Common myeloid progenitor, CD34-positive (primary cell): ENCODE measurements at regions not wholly inside any gene's neighbourhood (a gene's known extent, or its start where the extent isn't known, plus 50 kb on each side); places are given as distances from the start of the nearest gene placed in this dataset.
A peak's percentile ranks its signal among the peaks of the same experiment; 100 is the strongest.

Experiments
- CTCF ChIA-PET: fragments of 350-600 bp; sonication (Branson Sonifier 250); formaldehyde crosslinking; loops from one replicate; lab custom pipeline; 2021; ENCODE audit warnings: antibody characterized with exemption; lab: Charles Lee
- POLR2A ChIA-PET: fragments of 350-600 bp; sonication (Branson Sonifier 250); formaldehyde crosslinking; loops from one replicate; lab custom pipeline; 2021; ENCODE audit warnings: antibody characterized with exemption; lab: Charles Lee
- DNase-seq, 3 donors: peaks; one replicate each; pipeline versions ENCODE4 v3.0.0 to v3.0.0-alpha.2; 2013
- H3K27ac ChIP-seq, 2 experiments: 1 replicate in 1 of 2; 2 replicates in 1 of 2; pipeline ENCODE4 v1.7.0; 2013; ENCODE audit warnings: inconsistent platforms in 2 of 2, low read length in 2 of 2, mild to moderate bottlenecking in 2 of 2, low read depth in 1 of 2, moderate library complexity in 1 of 2; ENCODE audit not compliant: severe bottlenecking in 2 of 2, insufficient read depth in 1 of 2, poor library complexity in 1 of 2
- H3K27me3 ChIP-seq, 5 experiments: replicated peaks in 2 of 5; 1 replicate in 3 of 5; 2 replicates in 2 of 5; pipeline versions ENCODE4 v1.6.1 to v1.7.0; 2013; ENCODE audit warnings: low read length in 4 of 5, mild to moderate bottlenecking in 2 of 5, moderate library complexity in 2 of 5, inconsistent platforms in 1 of 5; ENCODE audit not compliant: insufficient read depth in 5 of 5, control insufficient read depth in 4 of 5
- H3K36me3 ChIP-seq, 4 experiments: 1 replicate in 2 of 4; 2 replicates in 2 of 4; pipeline versions ENCODE4 v1.6.1 to v1.7.0; 2013; ENCODE audit warnings: low read length in 3 of 4, control low read depth in 1 of 4, mild to moderate bottlenecking in 1 of 4; ENCODE audit not compliant: control insufficient read depth in 4 of 4, insufficient read depth in 4 of 4
- H3K4me1 ChIP-seq, 4 experiments: 1 replicate in 3 of 4; 2 replicates in 1 of 4; pipeline versions ENCODE4 v1.6.1 to v1.7.1; 2013; ENCODE audit warnings: low read length in 3 of 4, mild to moderate bottlenecking in 3 of 4, control low read depth in 1 of 4, inconsistent platforms in 1 of 4, moderate library complexity in 1 of 4; ENCODE audit not compliant: control insufficient read depth in 4 of 4, insufficient read depth in 4 of 4; ENCODE audit errors: control extremely low read depth in 1 of 4
- H3K4me3 ChIP-seq, 7 experiments: 1 replicate in 4 of 7; 2 replicates in 3 of 7; pipeline versions ENCODE4 v1.5.1 to v1.7.0; 2013; ENCODE audit warnings: mild to moderate bottlenecking in 7 of 7, low read length in 6 of 7, moderate library complexity in 6 of 7, inconsistent platforms in 2 of 7, low read depth in 2 of 7, control low read depth in 1 of 7; ENCODE audit not compliant: insufficient read depth in 4 of 7, control insufficient read depth in 1 of 7; ENCODE audit errors: extremely low read depth in 1 of 7
- H3K9me3 ChIP-seq, 5 experiments: 1 replicate in 4 of 5; 2 replicates in 1 of 5; pipeline versions ENCODE4 v1.6.1 to v1.7.1; 2013; ENCODE audit warnings: low read length in 4 of 5, mild to moderate bottlenecking in 2 of 5, inconsistent platforms in 1 of 5, low read depth in 1 of 5, moderate library complexity in 1 of 5; ENCODE audit not compliant: control insufficient read depth in 4 of 5, insufficient read depth in 2 of 5; ENCODE audit errors: control extremely low read depth in 1 of 5
- WGBS: methylation state at CpG from one replicate; pipeline ENCODE4 v1.1.5; 2013; ENCODE audit not compliant: insufficient coverage; 5-methylcytosine and 5-hydroxymethylcytosine counted together

DNA sequence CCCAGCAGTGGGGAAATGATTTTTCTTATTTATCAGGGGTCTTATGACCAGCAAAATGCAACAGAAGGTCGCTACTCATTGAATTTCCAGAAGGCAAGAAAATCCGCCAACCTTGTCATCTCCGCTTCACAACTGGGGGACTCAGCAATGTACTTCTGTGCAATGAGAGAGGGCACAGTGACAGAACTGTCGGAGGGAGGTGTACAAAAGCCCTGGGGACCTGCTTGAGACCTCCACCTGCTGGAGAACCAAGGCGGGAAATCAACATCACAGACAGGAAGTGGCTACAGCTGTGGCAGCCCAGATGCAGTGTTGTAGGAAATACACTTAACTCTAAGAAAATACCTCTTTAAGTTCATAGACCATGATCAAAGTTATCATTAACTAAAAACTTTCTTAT lies 250.9 kb upstream of the OR4E1 start:
- Histone ChIP-seq H3K27ac (peak overlapping the region in 1 of 2 experiments; percentile 62), H3K4me1 (peaks cover 11 to 34% (median 28%) of the 10 kb centered on the region in 4 experiments), H3K4me3 (peak overlapping the region in 6 of 7 experiments; percentile 9 to 60 (median 30)), H3K36me3 (no peaks in the 10 kb centered on the region), H3K9me3 (no peaks in the 10 kb centered on the region), H3K27me3 (no peaks in the 10 kb centered on the region)
- peak; percentile 88 to 97 (median 96) for DNase-seq
- 9% methylated on average over 5 of the region's 5 CpGs for WGBS
- ChIA-PET POLR2A (no interaction called here), CTCF (interaction anchor here (1.1 to 2.5 kb wide), 5 partner anchors 9 to 64 kb away, joined by 3 to 15 read pairs (median 5); no protein-coding TSS in a partner anchor)

DNA sequence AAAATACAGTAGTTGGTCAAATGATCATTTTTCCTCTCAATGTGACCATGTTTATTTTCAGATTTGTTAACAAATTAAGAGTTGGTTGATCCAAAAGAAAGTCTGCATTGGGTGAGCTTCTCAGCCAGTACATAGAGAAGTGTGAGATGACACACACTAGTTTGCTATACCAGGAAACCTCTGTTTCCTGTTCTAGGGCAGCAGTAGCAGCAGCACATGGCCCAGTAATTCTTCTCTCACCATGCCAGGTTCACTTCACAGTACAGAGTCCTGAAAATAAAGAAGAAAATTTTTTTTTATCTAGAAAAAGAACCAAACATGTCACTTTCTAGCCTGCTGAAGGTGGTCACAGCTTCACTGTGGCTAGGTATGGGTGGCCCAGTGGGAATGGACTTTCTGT lies 250.2 kb upstream of the OR4E1 start:
- no peaks in the 10 kb centered on the region for H3K36me3 ChIP-seq
- ChIA-PET POLR2A (no interaction called here), CTCF (interaction anchor here (0.8 to 2.5 kb wide), 8 partner anchors 10 to 63 kb away, joined by 3 to 15 read pairs (median 4); no protein-coding TSS in a partner anchor)
- no peaks in the 10 kb centered on the region for H3K27me3 ChIP-seq
- H3K4me1 ChIP-seq: peaks cover 11 to 39% (median 30%) of the 10 kb centered on the region in 4 experiments
- H3K27ac ChIP-seq: peak overlapping the region in 1 of 2 experiments; percentile 62
- peak overlapping the region in 5 of 7 experiments; percentile 9 to 55 (median 28) for H3K4me3 ChIP-seq
- peak; percentile 84 to 98 (median 95) for DNase-seq
- no peaks in the 10 kb centered on the region for H3K9me3 ChIP-seq

DNA sequence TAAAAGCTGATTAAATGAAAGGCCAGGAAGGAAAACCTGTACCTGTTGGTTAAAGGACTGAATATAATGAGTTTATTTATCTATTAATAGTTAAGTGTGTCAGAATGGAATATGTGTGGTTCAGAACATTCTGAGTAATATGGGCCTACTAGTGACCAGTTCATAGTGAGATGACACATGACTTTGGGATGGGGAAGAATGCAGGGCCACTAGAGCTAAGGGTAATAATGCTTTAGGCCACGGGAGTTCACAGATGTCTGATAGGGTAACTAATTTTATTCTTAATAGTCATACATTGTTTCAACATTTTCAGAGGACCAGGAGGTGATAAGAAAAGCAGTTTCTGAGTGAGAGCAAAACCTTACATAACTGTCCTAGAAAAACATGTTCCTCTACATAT lies 247.8 kb upstream of the OR4E1 start:
- WGBS: no CpG with 5 or more reads among the region's 1 CpG
- H3K27ac ChIP-seq: no peak overlapping the region
- no peaks in the 10 kb centered on the region for H3K9me3 ChIP-seq
- CTCF ChIA-PET: interaction anchor here (0.8 to 6.0 kb wide), 14 partner anchors 8 to 150 kb away, joined by 3 to 72 read pairs (median 4); no protein-coding TSS in a partner anchor
- POLR2A ChIA-PET: no interaction called here
- peaks cover 17 to 47% (median 35%) of the 10 kb centered on the region in 4 experiments for H3K4me1 ChIP-seq
- no peaks in the 10 kb centered on the region for H3K36me3 ChIP-seq
- no peak overlapping the region for H3K4me3 ChIP-seq
- no peaks in the 10 kb centered on the region for H3K27me3 ChIP-seq
- no peak for DNase-seq

DNA sequence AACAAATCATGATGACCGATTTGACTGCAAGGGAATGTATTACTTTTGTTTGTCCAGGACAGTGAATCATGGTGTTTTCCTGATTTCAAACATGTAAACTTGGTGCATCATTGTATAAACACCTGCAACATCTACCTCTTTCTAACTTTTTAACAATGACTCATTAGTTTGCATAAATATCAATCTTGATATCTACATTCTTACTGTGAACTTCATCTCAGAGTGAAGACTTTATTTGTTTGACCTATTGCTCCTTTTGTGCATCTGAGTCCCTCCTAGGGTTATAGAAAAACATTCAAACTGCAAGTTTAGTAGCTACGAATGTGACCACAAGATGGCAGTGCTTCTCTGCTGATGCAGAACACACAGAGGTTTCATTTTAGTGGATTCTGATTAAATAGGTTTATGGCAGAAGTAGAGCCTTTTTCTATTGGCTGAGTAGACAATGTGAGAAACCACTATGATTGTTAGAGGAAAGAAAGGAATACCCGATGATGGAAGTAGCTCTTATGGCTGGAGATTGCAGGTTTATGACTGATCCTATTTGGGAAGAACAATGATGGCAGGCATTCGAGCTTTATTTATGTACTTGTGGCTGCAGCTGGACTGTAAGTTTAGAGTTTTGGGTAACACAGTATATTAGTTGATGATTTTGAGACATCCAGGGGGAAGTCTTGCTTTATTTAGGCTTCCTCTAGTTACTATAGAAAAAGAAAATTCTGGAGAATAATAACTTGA lies 244.2 kb upstream of the OR4E1 start:
- ChIA-PET CTCF (interaction anchor here (0.7 to 6.0 kb wide), 33 partner anchors 9 to 308 kb away, joined by 3 to 72 read pairs (median 3); no protein-coding TSS in a partner anchor), POLR2A (no interaction called here)
- peaks cover 7 to 21% (median 11%) of the 10 kb centered on the region in 4 experiments for H3K4me1 ChIP-seq
- H3K36me3 ChIP-seq: no peaks in the 10 kb centered on the region
- no peak overlapping the region for H3K27ac ChIP-seq
- DNase-seq: peak; percentile 76 to 85 (median 81)
- H3K27me3 ChIP-seq: no peaks in the 10 kb centered on the region
- peak overlapping the region in 3 of 7 experiments; percentile 28 to 63 (median 58) for H3K4me3 ChIP-seq
- H3K9me3 ChIP-seq: no peaks in the 10 kb centered on the region
- WGBS: 6% methylated on average over 3 of the region's 4 CpGs

DNA sequence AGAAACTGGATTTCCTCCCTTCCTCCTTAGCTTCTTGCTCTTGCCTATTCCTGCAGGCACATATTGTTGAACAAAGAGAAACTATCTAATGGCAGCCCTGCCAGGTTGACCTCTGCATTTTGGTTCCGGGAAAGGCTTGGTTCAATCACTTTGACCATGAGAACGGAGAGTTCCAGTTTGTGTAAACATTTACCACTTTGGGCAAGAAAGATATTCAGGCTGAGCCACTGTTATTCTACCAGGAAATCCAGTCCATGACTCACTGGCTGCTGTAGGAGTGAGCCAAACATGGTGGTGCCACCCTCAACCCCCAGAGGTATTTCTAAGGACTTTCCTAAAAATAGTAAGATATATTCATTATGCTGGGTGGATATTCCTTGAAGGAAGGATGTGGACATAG lies 242.2 kb upstream of the OR4E1 start:
- WGBS: 100% methylated on average over 2 of the region's 2 CpGs
- ChIA-PET CTCF (interaction anchor here (0.6 to 4.1 kb wide), 12 partner anchors 10 to 87 kb away, joined by 3 to 31 read pairs (median 4); no protein-coding TSS in a partner anchor), POLR2A (no interaction called here)
- Histone ChIP-seq H3K4me3 (no peak overlapping the region), H3K27me3 (no peaks in the 10 kb centered on the region), H3K36me3 (no peaks in the 10 kb centered on the region), H3K4me1 (peaks cover 17 to 27% (median 18%) of the 10 kb centered on the region in 4 experiments), H3K9me3 (no peaks in the 10 kb centered on the region), H3K27ac (no peak overlapping the region)
- DNase-seq: no peak

DNA sequence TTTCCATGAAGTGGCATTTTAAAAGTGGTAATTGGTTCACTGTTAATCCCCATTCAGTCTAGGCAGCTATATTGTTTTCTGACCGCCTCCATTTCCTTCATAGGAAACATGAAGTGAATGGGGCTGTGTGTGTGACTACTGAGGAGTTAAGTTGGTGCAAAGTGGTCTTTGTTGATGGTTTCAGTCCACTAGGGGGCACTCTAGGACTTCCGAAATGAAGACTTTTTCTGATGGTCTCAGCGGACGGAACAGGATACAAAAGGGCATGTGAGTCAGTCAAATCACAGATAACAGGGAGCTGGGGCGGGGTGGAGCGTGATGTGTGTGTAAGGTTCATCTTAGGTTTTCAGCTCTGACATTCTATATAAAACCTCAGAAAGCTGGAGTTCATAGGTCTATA lies 240.1 kb upstream of the OR4E1 start:
- 0% methylated on average over 1 of the region's 6 CpGs for WGBS
- H3K4me1 ChIP-seq: peaks cover 15 to 19% (median 17%) of the 10 kb centered on the region in 4 experiments
- no peaks in the 10 kb centered on the region for H3K27me3 ChIP-seq
- CTCF ChIA-PET: interaction anchor here (0.7 to 4.1 kb wide), 30 partner anchors 8 to 185 kb away, joined by 3 to 31 read pairs (median 5); no protein-coding TSS in a partner anchor
- no peak overlapping the region for H3K27ac ChIP-seq
- no peaks in the 10 kb centered on the region for H3K36me3 ChIP-seq
- POLR2A ChIA-PET: no interaction called here
- H3K4me3 ChIP-seq: peak overlapping the region in 2 of 7 experiments; percentile 1 to 28
- no peaks in the 10 kb centered on the region for H3K9me3 ChIP-seq
- peak; percentile 93 to 96 (median 95) for DNase-seq

DNA sequence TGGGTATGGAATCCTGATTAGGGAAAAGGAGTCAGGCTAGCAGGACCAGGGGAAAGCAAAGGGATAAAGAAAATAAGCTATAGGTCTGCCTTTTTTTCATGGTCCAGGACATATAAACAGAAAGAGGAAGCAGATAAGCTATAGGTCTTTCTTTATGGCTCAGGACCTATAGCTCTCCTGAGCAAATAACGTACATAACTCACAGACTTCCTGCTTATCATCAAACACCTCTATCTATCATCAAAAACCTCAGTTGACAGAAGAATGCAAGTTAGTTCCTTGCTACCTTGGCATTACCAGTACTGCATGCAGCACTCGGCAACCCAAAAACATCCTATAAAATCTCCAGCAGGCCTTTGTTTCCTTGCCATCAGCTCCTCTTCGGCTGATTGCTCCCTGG lies 238.7 kb upstream of the OR4E1 start:
- WGBS: 82% methylated on average over 3 of the region's 3 CpGs
- CTCF ChIA-PET: interaction anchor here (0.7 to 4.1 kb wide), 23 partner anchors 8 to 187 kb away, joined by 3 to 19 read pairs (median 4); no protein-coding TSS in a partner anchor

More for the DNA sequence above, 238.7 kb upstream of the OR4E1 start:
- Histone ChIP-seq H3K27me3 (no peaks in the 10 kb centered on the region), H3K4me3 (no peak overlapping the region), H3K36me3 (no peaks in the 10 kb centered on the region), H3K4me1 (peaks cover 8 to 14% (median 11%) of the 10 kb centered on the region in 4 experiments), H3K27ac (no peak overlapping the region), H3K9me3 (no peaks in the 10 kb centered on the region)
- DNase-seq: peak in 1 of 3 donors; percentile 15
- POLR2A ChIA-PET: no interaction called here
